Brain microvascular endothelial cell (primary cell): ENCODE measurements at regions not wholly inside any gene's neighbourhood (a gene's known extent, or its start where the extent isn't known, plus 50 kb on each side); places are given as distances from the start of the nearest gene placed in this dataset.

Source experiments
- DNase-seq: peaks from one replicate; pipeline ENCODE4 v3.0.0-alpha.2; 2020
- H3K27ac ChIP-seq: fragments of 250-450 bp; sonication (Bioruptor Pico); 2 replicates; pipeline ENCODE4 v1.5.1; 2020; ENCODE audit warnings: mild to moderate bottlenecking, moderate library complexity
- H3K27me3 ChIP-seq: fragments of 250-450 bp; sonication (Bioruptor Pico); replicated peaks from 2 replicates; pipeline ENCODE4 v1.5.1; 2020; ENCODE audit warnings: mild to moderate bottlenecking
- H3K36me3 ChIP-seq: fragments of 250-450 bp; sonication (Bioruptor Pico); replicated peaks from 2 replicates; pipeline ENCODE4 v1.5.1; 2020; ENCODE audit warnings: mild to moderate bottlenecking
- H3K4me3 ChIP-seq: 2 replicates; pipeline ENCODE4 v1.5.1; 2011; ENCODE audit warnings: low read depth, mild to moderate bottlenecking, control low read depth, low read length, moderate library complexity
- CTCF ChIP-seq: IDR thresholded peaks from 2 replicates; pipeline ENCODE4 v1.5.1; 2011; ENCODE audit warnings: low read depth, mild to moderate bottlenecking, moderate library complexity, low read length, control low read depth, inconsistent platforms; ENCODE audit errors: missing control alignments
- in situ Hi-C: cut with HindIII; loops from 2 replicates; pipeline ENCODE4 v1.10.0; 2017; ENCODE audit warnings: low sequenced_read_pairs, low pct_ligation_motif_present

- in situ Hi-C loops = no loop called here
- DNase-seq = no peak
- H3K4me3 ChIP-seq = no peak overlapping the region
- H3K27me3 ChIP-seq = no peaks in the 10 kb centered on the region
- TF ChIP-seq CTCF = no peak
- H3K36me3 ChIP-seq = no peaks in the 10 kb centered on the region
- H3K27ac ChIP-seq = no peak overlapping the region
These were observed 175.5 kb upstream of the MYO3A start for GRCh38 chr10:25758511-25758910.

DNA sequence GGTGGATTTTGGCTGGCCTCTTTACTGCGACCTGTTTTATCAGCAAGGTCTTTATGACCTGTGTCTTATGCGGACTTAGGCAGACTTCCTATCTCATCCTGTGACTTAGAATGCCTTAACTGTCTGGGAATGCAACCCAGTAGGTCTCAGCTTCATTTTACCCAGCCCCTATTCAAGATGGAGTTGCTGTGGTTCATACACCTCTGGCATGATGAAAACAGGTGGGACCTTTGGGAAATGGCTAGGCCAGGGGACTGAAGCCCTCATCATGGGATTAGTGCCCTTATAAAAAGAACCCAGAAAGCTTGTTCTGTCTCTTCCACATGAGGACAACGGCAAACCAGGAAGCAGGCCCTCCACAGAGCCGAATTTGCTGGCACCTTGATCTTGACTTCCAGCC lies 172.1 kb upstream of the MYO3A start:
- TF ChIP-seq CTCF = no peak
- H3K27me3 ChIP-seq = no peaks in the 10 kb centered on the region
- no peaks in the 10 kb centered on the region for H3K36me3 ChIP-seq
- H3K27ac ChIP-seq = no peak overlapping the region
- no peak overlapping the region for H3K4me3 ChIP-seq
- DNase-seq = no peak
- in situ Hi-C loops = no loop called here

GRCh38 chr10:25766213-25766612 lies 167.8 kb upstream of the MYO3A start:
- in situ Hi-C loops = no loop called here
- no peak overlapping the region for H3K4me3 ChIP-seq
- H3K36me3 ChIP-seq = no peaks in the 10 kb centered on the region
- H3K27ac ChIP-seq = no peak overlapping the region
- no peak for DNase-seq
- H3K27me3 ChIP-seq = no peaks in the 10 kb centered on the region
- no peak for TF ChIP-seq CTCF

DNA sequence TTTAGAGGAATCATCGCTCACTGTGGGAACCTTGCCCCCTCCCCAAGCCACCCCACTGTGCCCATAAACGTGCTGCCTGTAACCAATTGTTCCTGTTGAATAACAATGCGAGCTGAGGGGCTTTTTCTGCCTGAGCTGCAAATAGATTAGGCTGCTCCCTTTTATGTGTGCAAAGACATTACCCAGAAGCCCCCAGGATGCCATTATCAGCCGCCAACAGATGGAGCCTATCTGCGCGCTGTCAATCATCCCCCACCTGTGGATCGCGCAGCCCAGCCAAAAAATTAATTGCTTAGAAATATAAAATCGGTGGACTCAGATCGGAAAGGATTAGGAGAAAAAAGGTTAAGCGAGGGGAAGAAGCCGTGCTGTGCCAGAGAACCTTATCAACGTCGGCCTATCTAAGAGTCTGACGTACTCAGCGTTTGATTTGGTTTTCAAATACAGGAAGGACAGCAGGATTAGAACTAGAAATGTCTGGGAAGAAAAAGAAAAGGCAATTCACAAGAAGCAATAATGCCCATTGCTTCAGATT lies 167.3 kb upstream of the MYO3A start:
- H3K4me3 ChIP-seq = no peak overlapping the region
- H3K36me3 ChIP-seq = no peaks in the 10 kb centered on the region
- in situ Hi-C loops = no loop called here
- H3K27ac ChIP-seq = no peak overlapping the region
- no peak for TF ChIP-seq CTCF
- no peak for DNase-seq
- H3K27me3 ChIP-seq = no peaks in the 10 kb centered on the region

DNA sequence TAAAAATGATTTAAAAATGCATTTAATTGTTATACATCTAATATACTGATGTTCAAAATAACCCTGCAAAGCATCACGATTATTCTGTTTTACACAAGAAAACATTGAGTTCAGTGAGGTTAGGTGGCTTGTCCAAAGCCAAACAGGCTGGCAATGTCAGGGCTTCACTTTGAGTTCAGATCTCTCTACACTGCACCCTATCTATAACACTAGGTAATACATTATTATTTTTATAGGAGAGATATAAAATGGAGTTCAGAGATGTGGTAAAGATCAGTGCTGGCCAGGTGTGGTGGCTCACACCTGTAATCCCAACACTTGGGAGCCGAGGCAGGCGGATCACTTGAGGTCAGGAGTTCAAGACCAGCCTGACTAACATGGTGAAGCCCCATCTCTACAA lies 165.9 kb upstream of the MYO3A start:
- in situ Hi-C loops = no loop called here

More for the DNA sequence above, 165.9 kb upstream of the MYO3A start:
- Histone ChIP-seq H3K27ac (no peak overlapping the region), H3K27me3 (no peaks in the 10 kb centered on the region), H3K4me3 (no peak overlapping the region), H3K36me3 (no peaks in the 10 kb centered on the region)
- DNase-seq = no peak
- TF ChIP-seq CTCF = no peak
